A549 (cell line): ENCODE measurements at regions not wholly inside any gene's neighbourhood (a gene's known extent, or its start where the extent isn't known, plus 50 kb on each side); places are given as distances from the start of the nearest gene placed in this dataset.

Experiments used
- ATAC-seq, 2 experiments: fragments of 200-7000 bp in 1 of 2; fragments of >200 bp in 1 of 2; cut with Nextera tagmentation in 1 of 2; cut with Tn5 transposase in 1 of 2; 3 replicates each; pipeline versions ENCODE4 v1.8.0 to v1.9.1; 2018 to 2020; ENCODE audit warnings: mild to moderate bottlenecking in 1 of 2, moderate library complexity in 1 of 2
- CTCF ChIA-PET: fragments of 300-600 bp; sonication (Branson Sonifier 250); formaldehyde crosslinking; extraction: SDS; loops from one replicate; lab custom pipeline; 2021; ENCODE audit warnings: antibody characterized with exemption, inconsistent platforms; lab: Yijun Ruan, JAX
- POLR2A ChIA-PET: fragments of 350-600 bp; formaldehyde crosslinking; extraction: SDS; loops from one replicate; lab custom pipeline; 2021; ENCODE audit warnings: antibody characterized with exemption, inconsistent platforms; lab: Yijun Ruan, JAX
- DNase-seq, 2 experiments: peaks; one replicate each; pipeline versions ENCODE4 v3.0.0 to v3.0.0-alpha.2; 2011 to 2016; ENCODE audit warnings: low read depth in 1 of 2, low spot score in 1 of 2
- FAIRE-seq: peaks from 2 replicates; lab custom pipeline; 2011; peaks lifted over from hg19 to GRCh38; lab: Jason Lieb, UNC
- H3K27ac ChIP-seq, 2 experiments: fragments of >200 bp; sonication (Bioruptor Twin); formaldehyde crosslinking; 3 replicates each; pipeline ENCODE4 v1.5.1; 2016 to 2017
- H3K4me1 ChIP-seq: fragments of >200 bp; sonication (Bioruptor Twin); formaldehyde crosslinking; 3 replicates; pipeline ENCODE4 v1.6.1; 2016
- H3K4me2 ChIP-seq: fragments of >200 bp; sonication (Bioruptor Twin); formaldehyde crosslinking; 3 replicates; pipeline ENCODE4 v1.6.1; 2016
- H3K4me3 ChIP-seq: fragments of >200 bp; sonication (Bioruptor Twin); formaldehyde crosslinking; 3 replicates; pipeline ENCODE4 v1.5.1; 2016
- H3K9me3 ChIP-seq: fragments of >200 bp; sonication (Bioruptor Twin); formaldehyde crosslinking; 3 replicates; pipeline ENCODE4 v1.6.1; 2016
- ATOH8 ChIP-seq: fragments of 250-450 bp; sonication (Bioruptor Pico); IDR thresholded peaks from 2 replicates; pipeline ENCODE4 v1.5.0; 2020; ENCODE audit warnings: low read depth, mild to moderate bottlenecking, moderate library complexity
- BHLHE40 ChIP-seq: IDR thresholded peaks from 2 replicates; pipeline ENCODE4 v1.6.1; 2012; ENCODE audit warnings: low read depth, low read length, inconsistent platforms
- E2F6 ChIP-seq: IDR thresholded peaks from 2 replicates; pipeline ENCODE4 v1.6.1; 2012; ENCODE audit warnings: low read depth, borderline replicate concordance
- ELK1 ChIP-seq: fragments of 150-350 bp; IDR thresholded peaks from 2 replicates; pipeline ENCODE4 v1.6.1; 2014; ENCODE audit warnings: low read depth, mild to moderate bottlenecking, low read length
- ESRRA ChIP-seq: fragments of 150-350 bp; IDR thresholded peaks from 2 replicates; pipeline ENCODE4 v1.6.1; 2014; ENCODE audit warnings: mild to moderate bottlenecking, low read length, borderline replicate concordance
- FOSB ChIP-seq: fragments of 250-450 bp; sonication (Bioruptor Pico); IDR thresholded peaks from 2 replicates; pipeline ENCODE4 v1.5.0; 2020; ENCODE audit warnings: mild to moderate bottlenecking, moderate library complexity
- FOXS1 ChIP-seq: fragments of 250-450 bp; sonication (Bioruptor Pico); IDR thresholded peaks from 2 replicates; pipeline ENCODE4 v1.5.0; 2020; ENCODE audit warnings: mild to moderate bottlenecking, moderate library complexity
- GATA3 ChIP-seq: IDR thresholded peaks from 2 replicates; pipeline ENCODE4 v1.6.1; 2012; ENCODE audit warnings: borderline replicate concordance
- HDAC2 ChIP-seq: fragments of 200-600 bp; sonication (generic); IDR thresholded peaks from 2 replicates; pipeline ENCODE4 v1.6.1; 2016
- HEYL ChIP-seq: fragments of 250-450 bp; sonication (Bioruptor Pico); IDR thresholded peaks from 2 replicates; pipeline ENCODE4 v1.8.0; 2021; ENCODE audit warnings: mild to moderate bottlenecking, moderate library complexity
- HMGXB4 ChIP-seq: fragments of 250-450 bp; sonication (Bioruptor Pico); IDR thresholded peaks from 2 replicates; pipeline ENCODE4 v1.5.0; 2021; ENCODE audit warnings: mild to moderate bottlenecking, moderate library complexity, borderline replicate concordance
- HOXA7 ChIP-seq: fragments of 250-450 bp; sonication (Bioruptor Pico); IDR thresholded peaks from 2 replicates; pipeline ENCODE4 v1.5.0; 2020; ENCODE audit warnings: mild to moderate bottlenecking, moderate library complexity
- JUN ChIP-seq, 2 experiments: fragments of >200 bp; sonication (Bioruptor Twin); formaldehyde crosslinking; IDR thresholded peaks; 2 replicates in 1 of 2; 3 replicates in 1 of 2; pipeline ENCODE4 v1.6.1; 2016 to 2017
- MAX ChIP-seq: IDR thresholded peaks from 2 replicates; pipeline ENCODE4 v1.6.1; 2012
- NFE2L2 ChIP-seq: fragments of 150-350 bp; conservative IDR thresholded peaks from 2 replicates; pipeline ENCODE4 v1.6.1; 2014; ENCODE audit warnings: low read length
- PBX3 ChIP-seq: IDR thresholded peaks from 2 replicates; pipeline ENCODE4 v1.6.1; 2012
- POLR2A ChIP-seq: IDR thresholded peaks from 2 replicates; pipeline ENCODE4 v1.6.1; 2012; ENCODE audit warnings: mild to moderate bottlenecking, low read length
- RARB ChIP-seq: fragments of 250-450 bp; sonication (Bioruptor Pico); IDR thresholded peaks from 2 replicates; pipeline ENCODE4 v1.8.0; 2021; ENCODE audit warnings: mild to moderate bottlenecking, moderate library complexity
- REST ChIP-seq: fragments of 200-600 bp; sonication (generic); IDR thresholded peaks from 2 replicates; pipeline ENCODE4 v1.6.1; 2016; ENCODE audit warnings: antibody characterized with exemption, mild to moderate bottlenecking, moderate library complexity
- RFX5 ChIP-seq: fragments of 450-650 bp; IDR thresholded peaks from 2 replicates; pipeline ENCODE4 v1.7.1; 2014; ENCODE audit warnings: antibody characterized with exemption, mild to moderate bottlenecking, moderate library complexity
- SMC3 ChIP-seq: fragments of >200 bp; sonication (Bioruptor Twin); formaldehyde crosslinking; IDR thresholded peaks from 3 replicates; pipeline ENCODE4 v1.6.1; 2018; ENCODE audit warnings: inconsistent platforms
- ZSCAN20 ChIP-seq: fragments of 250-450 bp; sonication (Bioruptor Pico); IDR thresholded peaks from 2 replicates; pipeline ENCODE4 v1.8.0; 2022; ENCODE audit warnings: mild to moderate bottlenecking, moderate library complexity
- WGBS: methylation state at CpG from one replicate; pipeline ENCODE4 v1.1.6; 2017; ENCODE audit errors: missing lambda C conversion rate; 5-methylcytosine and 5-hydroxymethylcytosine counted together

GRCh38 chr5:124557761-124558160, 188.7 kb downstream of the ZNF608 start:
- H3K9me3 ChIP-seq, result no peaks in the 10 kb centered on the region
- no peaks in the 10 kb centered on the region for H3K4me1 ChIP-seq
- CTCF ChIA-PET, result no interaction called here
- no peak for ATAC-seq
- H3K27ac ChIP-seq, result no peak overlapping the region
- no peak for FAIRE-seq
- 84% methylated on average over 8 of the region's 8 CpGs for WGBS
- TF ChIP-seq HOXA7, result no peak
- no peak for TF ChIP-seq HMGXB4 (CRISPR knock-in tag)
- TF ChIP-seq MAX, result no peak
- TF ChIP-seq RFX5, result no peak
- TF ChIP-seq ATOH8 (CRISPR knock-in tag), result no peak
- TF ChIP-seq POLR2A, result no peak
- TF ChIP-seq REST, result no peak
- no peak for TF ChIP-seq FOSB
- no peak for TF ChIP-seq NFE2L2
- TF ChIP-seq SMC3, result no peak
- no peak for TF ChIP-seq ZSCAN20 (CRISPR knock-in tag)
- TF ChIP-seq E2F6, result no peak
- TF ChIP-seq RARB (CRISPR knock-in tag), result no peak
- no peak for TF ChIP-seq HEYL
- no peak for TF ChIP-seq PBX3
- no peak for TF ChIP-seq HDAC2
- no peak overlapping the region for H3K4me2 ChIP-seq
- POLR2A ChIA-PET, result no interaction called here
- H3K4me3 ChIP-seq, result no peak overlapping the region
- no peak for DNase-seq

- no peak for TF ChIP-seq BHLHE40
- no peak for TF ChIP-seq FOSB
- no peak for TF ChIP-seq ELK1
- no peak for TF ChIP-seq FOXS1 (CRISPR knock-in tag)
- no peak for TF ChIP-seq ESRRA
- TF ChIP-seq GATA3, result no peak
- no peak for TF ChIP-seq JUN (IDR thresholded peaks at IDR 0.05)
- Histone ChIP-seq H3K4me1 (no peaks in the 10 kb centered on the region), H3K9me3 (no peaks in the 10 kb centered on the region), H3K4me2 (no peak overlapping the region), H3K4me3 (no peak overlapping the region), H3K27ac (no peak overlapping the region)
- ATAC-seq (no peak), DNase-seq (no peak), FAIRE-seq (no peak)
- ChIA-PET POLR2A (interaction anchor here (0.6 kb wide), 1 partner anchor 888 kb away, joined by 3 read pairs; no protein-coding TSS in a partner anchor), CTCF (interaction anchor here (1.0 to 1.3 kb wide), 2 partner anchors 20 to 29 kb away, joined by 3 to 4 read pairs; no protein-coding TSS in a partner anchor)
- 80% methylated on average over 2 of the region's 2 CpGs for WGBS
Observed at GRCh38 chr5:124554746-124555578, 191.5 kb downstream of the ZNF608 start.
